ENCODE measurements at regions not wholly inside any gene's neighbourhood (a gene's known extent, or its start where the extent isn't known, plus 50 kb on each side); places are given as distances from the start of the nearest gene placed in this dataset.

DNA sequence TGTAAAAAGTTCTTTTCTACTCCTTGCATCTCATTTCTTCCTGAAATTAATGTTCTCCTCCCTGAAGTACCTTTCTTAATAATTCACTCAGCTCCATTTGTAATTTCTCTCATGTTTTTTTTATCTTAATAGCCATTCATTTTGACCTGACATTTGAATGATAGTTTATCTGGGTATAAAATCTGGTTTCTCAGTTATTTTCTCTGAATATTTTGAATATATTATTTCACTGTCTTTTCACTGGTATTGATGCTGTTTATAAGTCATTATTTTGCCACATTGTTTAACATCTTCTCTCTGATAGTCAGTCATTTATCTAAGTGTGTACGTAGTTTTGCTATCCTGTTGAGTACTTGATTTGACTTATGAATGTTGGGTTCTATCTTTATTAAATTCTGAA is 68.8 kb upstream of the ARHGAP18 start:
- DNase-seq = no peak

DNA sequence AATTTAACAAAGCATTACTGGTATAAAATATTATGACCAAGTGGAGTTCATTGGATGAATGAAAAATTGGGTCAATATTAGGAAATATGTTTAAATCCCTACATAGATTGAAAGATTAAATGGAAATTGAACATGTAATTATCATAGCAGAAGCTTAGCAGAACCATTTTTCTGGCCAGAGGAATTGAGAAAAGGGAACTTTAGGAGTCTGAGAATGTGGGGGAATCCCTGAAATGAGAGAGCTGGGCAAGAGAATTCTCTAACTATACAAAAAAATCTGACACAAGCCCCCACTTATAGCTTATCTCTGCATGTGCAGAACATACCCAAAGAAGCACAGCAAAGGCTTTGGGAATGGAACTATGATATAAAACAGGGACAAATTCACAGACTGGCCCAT is 67.4 kb upstream of the ARHGAP18 start:
- peak; percentile 8 to 64 (median 42) for DNase-seq

DNA sequence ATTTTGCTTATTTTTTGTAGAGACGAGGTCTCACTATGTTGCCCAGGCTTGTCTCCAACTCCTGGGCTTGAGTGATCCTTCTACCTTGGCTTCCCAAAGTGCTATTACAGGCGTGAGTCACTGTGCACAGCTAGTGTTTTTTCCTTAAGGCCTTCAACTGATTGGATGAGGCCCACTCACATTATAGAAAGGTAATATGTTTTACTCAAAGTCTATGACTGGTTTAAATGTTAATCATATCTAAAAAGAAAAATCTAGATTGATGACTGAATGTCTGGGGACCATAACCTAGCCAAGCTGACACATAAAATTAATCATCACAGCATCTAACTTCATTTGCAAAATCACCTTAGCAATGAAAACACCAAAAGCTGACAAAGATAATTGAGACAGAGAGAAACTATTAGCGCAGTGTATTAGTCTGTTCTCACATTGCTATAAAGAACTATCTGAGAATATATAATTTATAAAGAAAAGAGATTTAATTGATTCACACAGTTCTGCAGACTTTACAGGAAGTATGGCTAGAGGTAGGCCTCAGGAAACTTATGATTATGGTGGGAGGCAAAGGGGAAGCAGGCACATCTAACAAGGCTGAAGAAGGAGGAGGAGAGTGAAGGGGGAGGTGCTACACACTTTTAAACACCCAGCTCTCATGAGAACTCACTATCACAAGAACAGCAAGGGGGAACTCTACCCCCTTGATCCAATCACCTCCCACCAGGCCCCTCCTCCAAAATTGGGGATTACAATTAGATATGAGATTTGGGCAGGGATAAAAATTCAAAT is 66.8 kb upstream of the ARHGAP18 start:
- DNase-seq = peak in 3 of 4 experiments; percentile 39 to 54 (median 49)

DNA sequence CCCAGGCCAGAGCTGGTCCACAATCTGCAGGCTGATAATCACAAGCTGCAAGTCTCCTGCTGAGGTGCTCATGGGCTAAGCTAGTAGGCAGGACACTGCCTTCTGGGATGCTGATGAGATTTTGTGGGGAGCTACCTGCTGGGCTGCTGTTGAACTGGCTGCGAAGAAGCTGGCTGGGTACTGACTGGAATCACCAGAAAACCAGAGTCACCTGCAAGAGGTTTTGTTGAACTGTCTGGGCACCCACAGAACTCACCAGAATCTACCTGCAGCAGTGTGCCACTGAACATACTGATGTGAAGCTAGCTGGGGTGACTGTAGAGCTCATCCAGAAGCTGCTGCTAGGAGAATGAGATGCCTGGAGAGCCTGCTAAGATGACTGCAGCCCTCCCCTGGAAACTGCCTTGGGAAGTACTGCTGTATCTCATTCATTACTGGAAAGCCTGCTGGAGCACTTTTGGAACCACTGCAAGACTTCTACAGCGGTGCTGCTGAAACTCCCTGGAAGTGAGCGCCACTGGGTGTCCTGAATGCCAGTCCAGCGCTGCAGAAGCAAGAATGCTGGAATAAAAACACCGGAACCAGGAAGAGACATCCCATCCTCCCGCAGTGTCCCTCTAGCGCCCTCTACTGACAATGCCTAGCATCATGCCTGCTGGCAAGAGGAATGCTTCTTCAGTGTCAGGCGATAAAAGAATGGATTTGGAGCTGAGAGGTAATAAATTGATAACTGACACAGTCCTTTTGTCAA is 64.9 kb upstream of the ARHGAP18 start:
- DNase-seq = peak; percentile 79 to 86 (median 82)

DNA sequence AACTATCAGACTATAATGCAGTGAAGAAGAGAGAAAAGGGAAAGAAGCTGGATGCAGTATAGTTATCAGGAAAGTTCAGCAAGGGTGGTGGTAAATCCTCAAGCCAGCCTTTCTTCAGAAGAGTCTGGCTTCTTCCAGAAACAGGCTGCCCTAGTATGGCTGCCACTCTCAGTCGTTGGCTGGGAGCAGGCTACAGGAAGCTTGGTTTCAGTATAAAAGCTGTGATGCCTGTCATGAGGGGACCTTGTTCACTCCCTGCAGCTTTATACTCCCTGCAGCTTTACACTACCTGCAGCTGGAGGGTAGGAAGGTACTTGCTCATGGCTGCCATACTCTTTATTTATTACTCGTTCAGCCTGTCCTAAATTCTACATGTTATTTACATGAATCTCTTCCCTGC is 63.3 kb upstream of the ARHGAP18 start:
- no peak for DNase-seq

DNA sequence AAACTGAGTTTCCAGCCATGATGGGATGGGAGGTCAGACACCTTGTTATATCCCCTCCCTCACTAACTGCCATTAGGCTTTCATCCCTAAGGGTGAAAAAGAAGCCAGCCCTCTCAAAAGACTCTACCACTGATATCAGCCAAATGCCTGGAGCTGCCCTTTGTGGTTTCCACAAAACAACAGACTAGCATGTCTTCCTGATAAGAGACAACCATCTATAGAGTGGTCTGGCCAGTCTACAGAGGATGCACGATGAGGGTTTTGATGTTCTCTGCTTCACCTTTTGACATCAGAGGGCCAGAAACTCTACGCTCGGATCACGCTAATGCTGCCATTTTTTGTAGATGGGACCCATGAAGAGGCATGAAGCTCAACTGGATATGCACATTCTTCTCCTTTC is 61.7 kb upstream of the ARHGAP18 start:
- DNase-seq = no peak

DNA sequence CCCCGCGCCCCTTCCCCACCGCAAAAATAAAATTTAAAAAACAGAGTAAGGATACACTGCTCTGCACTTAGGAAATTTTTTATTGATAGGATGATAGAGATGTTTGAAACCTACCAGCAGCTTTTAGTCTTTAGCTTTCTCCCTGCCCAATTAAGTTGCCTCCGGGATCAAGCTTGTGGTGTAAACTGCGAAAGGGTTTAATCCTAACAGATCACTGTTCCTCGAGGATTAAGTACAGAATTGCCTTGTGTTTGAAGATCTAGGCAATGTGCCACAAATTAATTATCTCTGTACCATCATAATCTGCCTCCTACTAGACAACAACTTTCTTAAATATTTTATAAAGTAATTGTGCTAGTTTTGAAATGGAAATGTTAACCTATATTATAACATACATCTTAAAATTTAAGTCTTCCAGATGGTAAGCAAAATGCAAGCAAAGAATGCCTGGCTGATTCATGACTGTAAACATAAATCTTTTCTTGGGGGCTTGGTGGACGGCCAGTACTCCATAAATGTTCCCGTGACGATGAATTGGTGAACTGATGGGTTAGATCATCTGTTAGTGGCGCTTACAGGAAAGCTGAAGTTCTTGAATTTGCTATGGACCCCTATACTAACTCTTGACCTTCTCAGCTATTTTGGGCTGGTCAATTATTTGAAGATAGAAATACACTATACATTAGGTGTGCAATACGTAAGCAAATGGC is 58.0 kb upstream of the ARHGAP18 start:
- DNase-seq = no peak

DNA sequence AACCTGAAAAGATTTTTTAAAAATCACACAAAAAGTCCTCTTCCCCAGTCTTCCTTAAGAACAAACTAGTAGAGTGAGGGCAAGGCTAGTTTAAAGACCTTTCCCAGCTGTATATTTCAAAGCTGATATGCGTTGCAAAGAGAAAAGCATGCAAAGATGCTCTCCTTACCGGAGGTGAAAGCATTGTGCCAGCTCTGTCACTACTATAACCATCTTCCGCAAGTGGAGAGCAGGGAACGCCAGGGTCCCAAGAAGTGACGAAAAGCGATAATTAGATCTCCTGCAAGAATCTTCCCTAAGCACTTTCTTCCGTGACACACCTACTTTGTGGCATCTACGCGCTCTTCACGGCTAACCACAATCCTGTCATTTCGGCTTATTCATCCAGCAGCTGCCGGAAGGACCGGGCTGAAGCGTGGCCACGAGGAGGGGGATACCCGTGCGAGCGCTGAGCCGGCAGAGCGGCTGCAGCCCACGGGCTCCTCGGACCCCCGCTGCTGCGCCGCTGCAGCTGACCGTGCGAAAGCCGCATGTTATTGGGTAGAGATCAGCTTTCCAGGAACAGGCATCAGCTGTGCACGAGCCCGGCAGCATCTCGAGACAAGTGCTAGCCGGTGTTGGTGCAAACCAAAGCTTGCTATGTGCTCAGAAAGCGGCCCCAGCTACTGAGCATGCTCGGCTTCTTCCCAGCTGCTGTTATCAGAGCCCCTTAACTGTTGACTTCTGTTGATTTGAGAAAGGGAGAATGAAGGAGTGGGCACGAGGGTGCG is 57.2 kb upstream of the ARHGAP18 start:
- DNase-seq = peak; percentile 42 to 59 (median 50)

DNA sequence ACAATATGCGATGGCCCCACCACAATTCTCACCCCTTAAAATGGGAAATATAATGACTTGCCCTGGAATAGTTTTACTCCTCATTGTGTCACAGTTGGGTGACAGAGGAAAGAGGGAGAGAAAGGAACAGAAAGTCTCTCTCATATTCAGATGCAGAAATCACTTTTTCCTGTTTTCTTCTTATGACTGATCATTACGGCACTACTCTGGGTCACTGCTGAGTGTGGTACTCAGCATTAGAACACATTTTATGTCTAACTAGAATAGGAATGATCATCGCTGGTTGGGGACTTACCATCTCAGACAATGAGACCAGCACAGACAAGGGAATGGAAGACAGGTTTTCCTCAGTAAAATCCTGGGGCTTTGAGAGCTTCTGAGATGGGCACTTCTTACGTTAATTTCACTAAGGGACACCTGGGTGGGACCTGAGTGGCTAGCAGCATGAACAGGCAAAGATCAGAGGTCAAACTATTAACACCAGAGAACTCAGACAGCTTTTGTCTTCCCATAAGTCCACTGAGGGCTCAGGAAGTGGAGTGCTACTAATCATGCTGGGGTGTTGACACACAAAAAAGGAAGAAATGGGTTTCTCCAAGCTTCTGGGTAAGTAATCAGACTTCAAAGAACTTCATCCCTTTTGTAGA is 54.9 kb upstream of the ARHGAP18 start:
- DNase-seq = peak in 2 of 4 experiments; percentile 25 to 29

DNA sequence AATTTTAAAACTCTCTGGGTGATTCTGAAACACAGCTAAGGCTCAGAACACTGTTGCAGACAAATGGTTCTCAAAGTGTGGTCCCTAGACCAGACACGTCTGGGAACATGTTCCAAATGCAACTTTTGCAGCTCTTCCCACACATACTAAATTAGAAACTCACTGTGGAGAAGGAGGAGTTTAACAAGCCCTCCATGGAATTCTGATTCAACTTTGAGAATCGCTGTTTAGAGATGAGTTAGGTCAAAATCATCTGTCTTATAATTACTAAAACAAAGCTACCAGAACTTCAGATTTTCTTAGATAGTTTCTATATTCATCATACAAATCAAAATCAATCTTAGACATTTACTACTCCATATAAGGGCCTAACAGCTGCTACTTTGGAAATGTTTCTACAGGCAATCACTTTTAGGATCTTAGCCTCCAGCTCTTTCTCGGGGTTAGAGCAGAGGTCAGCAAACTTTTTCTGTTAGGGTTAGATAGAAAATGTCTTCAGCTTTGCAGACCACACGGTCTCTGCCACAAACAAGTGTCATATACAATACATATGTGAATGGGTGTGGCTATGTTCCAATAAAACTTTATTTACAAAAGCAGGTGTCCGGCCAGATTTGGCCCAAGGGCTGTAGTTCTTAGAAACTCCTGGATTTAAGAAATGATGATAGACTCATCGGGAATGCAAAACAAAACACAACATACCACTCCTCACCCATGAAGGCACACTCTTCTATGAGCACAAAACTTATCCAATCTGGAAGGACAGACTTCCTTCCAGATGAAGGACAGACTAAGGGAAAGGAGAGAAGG is 50.0 kb upstream of the ARHGAP18 start:
- DNase-seq = no peak

All from suppressor macrophage (primary cell).